Stimulated activated CD8-positive, alpha-beta memory T cell treated with anti-CD3 and anti-CD28 coated beads, Interleukin-7, amount 100 ng/mL, for 1 hour (primary cell): ENCODE measurements at regions not wholly inside any gene's neighbourhood (a gene's known extent, or its start where the extent isn't known, plus 50 kb on each side); places are given as distances from the start of the nearest gene placed in this dataset.

ENCODE experiments used
- DNase-seq, 2 donors: peaks; one replicate each; pipeline ENCODE4 v3.0.0-alpha.2; 2020; ENCODE audit warnings: low read depth in 2 of 2

GRCh38 chr12:91853350-91854127 is 292.1 kb downstream of the BTG1 start:
- no peak for DNase-seq

GRCh38 chr12:91852634-91853033 is 293.0 kb downstream of the BTG1 start:
- no peak for DNase-seq

GRCh38 chr12:91851741-91852477 is 293.7 kb downstream of the BTG1 start:
- no peak for DNase-seq

- DNase-seq = no peak
These were observed 299.1 kb downstream of the BTG1 start for GRCh38 chr12:91846466-91847055.

- DNase-seq = no peak
These were observed 300.3 kb downstream of the BTG1 start for GRCh38 chr12:91845365-91845764.

GRCh38 chr12:91841822-91842221 is 303.8 kb downstream of the BTG1 start:
- DNase-seq = no peak

- DNase-seq = no peak
These were observed 308.9 kb downstream of the BTG1 start for GRCh38 chr12:91836696-91837095.

GRCh38 chr12:91836264-91836663 is 309.4 kb downstream of the BTG1 start:
- no peak for DNase-seq

- DNase-seq = no peak
These were observed 310.0 kb downstream of the BTG1 start for GRCh38 chr12:91835693-91836092.

- DNase-seq = no peak
These were observed 311.8 kb downstream of the BTG1 start for GRCh38 chr12:91833780-91834359.

GRCh38 chr12:91825999-91826398 is 319.6 kb downstream of the BTG1 start:
- no peak for DNase-seq

GRCh38 chr12:91824991-91825390 is 320.7 kb downstream of the BTG1 start:
- no peak for DNase-seq

GRCh38 chr12:91819132-91819447 is 326.6 kb downstream of the BTG1 start:
- DNase-seq = no peak

- no peak for DNase-seq
These were observed 327.2 kb downstream of the BTG1 start for GRCh38 chr12:91818227-91819131.

GRCh38 chr12:91817517-91817916 is 328.1 kb downstream of the BTG1 start:
- DNase-seq = no peak

GRCh38 chr12:91813701-91814100 is 331.9 kb downstream of the BTG1 start:
- no peak for DNase-seq

- DNase-seq = peak; percentile 52 to 71
These were observed 334.0 kb downstream of the BTG1 start for GRCh38 chr12:91811481-91812287.

- no peak for DNase-seq
These were observed 334.9 kb downstream of the BTG1 start for GRCh38 chr12:91810531-91811451.

GRCh38 chr12:91810077-91810476 is 335.6 kb downstream of the BTG1 start:
- DNase-seq = no peak

- DNase-seq = no peak
These were observed 340.6 kb downstream of the BTG1 start for GRCh38 chr12:91805031-91805430.
